ENCODE measurements at regions not wholly inside any gene's neighbourhood (a gene's known extent, or its start where the extent isn't known, plus 50 kb on each side); places are given as distances from the start of the nearest gene placed in this dataset.

GRCh38 chr7:22586786-22587140 lies 86.8 kb upstream of the STEAP1B start:
- DNase-seq (ENCODE audit: low read depth), result peak; percentile 34

- no peak for DNase-seq (ENCODE audit: low read depth)
Observed at GRCh38 chr7:22586101-22586785, 86.3 kb upstream of the STEAP1B start.

GRCh38 chr7:22584179-22584578 lies 84.2 kb upstream of the STEAP1B start:
- DNase-seq (ENCODE audit: low read depth), result no peak

GRCh38 chr7:22582863-22583622 lies 83.1 kb upstream of the STEAP1B start:
- DNase-seq (ENCODE audit: low read depth), result peak; percentile 84

GRCh38 chr7:22581099-22581498 lies 81.1 kb upstream of the STEAP1B start:
- no peak for DNase-seq (ENCODE audit: low read depth)

GRCh38 chr7:22579961-22580360 lies 80.0 kb upstream of the STEAP1B start:
- no peak for DNase-seq (ENCODE audit: low read depth)

- DNase-seq (ENCODE audit: low read depth), result peak; percentile 88
Observed at GRCh38 chr7:22578007-22578733, 78.2 kb upstream of the STEAP1B start.

GRCh38 chr7:22577470-22578001 lies 77.5 kb upstream of the STEAP1B start:
- DNase-seq (ENCODE audit: low read depth), result peak; percentile 99

- DNase-seq (ENCODE audit: low read depth), result no peak
Observed at GRCh38 chr7:22576612-22577469, 76.9 kb upstream of the STEAP1B start.

- peak; percentile 77 for DNase-seq (ENCODE audit: low read depth)
Observed at GRCh38 chr7:22574754-22575520, 74.9 kb upstream of the STEAP1B start.

GRCh38 chr7:22572937-22573336 lies 72.9 kb upstream of the STEAP1B start:
- peak; percentile 81 for DNase-seq (ENCODE audit: low read depth)

- DNase-seq (ENCODE audit: low read depth), result peak; percentile 67
Observed at GRCh38 chr7:22572292-22572691, 72.3 kb upstream of the STEAP1B start.

GRCh38 chr7:22571766-22572165 lies 71.8 kb upstream of the STEAP1B start:
- no peak for DNase-seq (ENCODE audit: low read depth)

GRCh38 chr7:22569586-22570321 lies 69.8 kb upstream of the STEAP1B start:
- no peak for DNase-seq (ENCODE audit: low read depth)

- DNase-seq (ENCODE audit: low read depth), result no peak
Observed at GRCh38 chr7:22566592-22566991, 66.6 kb upstream of the STEAP1B start.

- no peak for DNase-seq (ENCODE audit: low read depth)
Observed at GRCh38 chr7:22566176-22566575, 66.2 kb upstream of the STEAP1B start.

- DNase-seq (ENCODE audit: low read depth), result no peak
Observed at GRCh38 chr7:22565315-22565811, 65.4 kb upstream of the STEAP1B start.

- peak; percentile 59 for DNase-seq (ENCODE audit: low read depth)
Observed at GRCh38 chr7:22564511-22565045, 64.6 kb upstream of the STEAP1B start.

GRCh38 chr7:22563621-22564241 lies 63.7 kb upstream of the STEAP1B start:
- DNase-seq (ENCODE audit: low read depth), result no peak
